HL-60 (cell line): ENCODE measurements at regions not wholly inside any gene's neighbourhood (a gene's known extent, or its start where the extent isn't known, plus 50 kb on each side); places are given as distances from the start of the nearest gene placed in this dataset.

Source experiments
- DNase-seq, 2 experiments: peaks; one replicate each; pipeline ENCODE4 v3.0.0-alpha.2; 2010 to 2020; ENCODE audit warnings: low read depth in 1 of 2, low spot score in 1 of 2
- H3K27ac ChIP-seq: fragments of 250-450 bp; sonication (Bioruptor Pico); replicated peaks from 2 replicates; pipeline ENCODE4 v1.5.1; 2020; ENCODE audit warnings: mild to moderate bottlenecking, moderate library complexity
- H3K27me3 ChIP-seq: fragments of 250-450 bp; sonication (Bioruptor Pico); 2 replicates; pipeline ENCODE4 v1.5.1; 2021; ENCODE audit warnings: mild to moderate bottlenecking, moderate library complexity; ENCODE audit not compliant: insufficient read depth, poor library complexity, severe bottlenecking
- H3K4me3 ChIP-seq: replicated peaks from 2 replicates; pipeline ENCODE4 v1.5.1; 2011; ENCODE audit warnings: mild to moderate bottlenecking, control low read depth, low read length; ENCODE audit not compliant: insufficient read depth
- CTCF ChIP-seq: IDR thresholded peaks from one replicate; pipeline ENCODE4 v1.5.1; 2011; ENCODE audit warnings: low read length, control low read depth, inconsistent platforms; ENCODE audit not compliant: insufficient read depth
- GABPA ChIP-seq: IDR thresholded peaks from 2 replicates; pipeline ENCODE4 v1.6.1; 2012; ENCODE audit warnings: low read depth
- POLR2AphosphoS5 ChIP-seq: IDR thresholded peaks from 2 replicates; pipeline ENCODE4 v1.6.1; 2012; ENCODE audit warnings: low read depth
- REST ChIP-seq: IDR thresholded peaks from 2 replicates; pipeline ENCODE4 v1.6.1; 2012; ENCODE audit warnings: low read depth; ENCODE audit not compliant: insufficient replicate concordance
- SPI1 ChIP-seq: IDR thresholded peaks from 2 replicates; pipeline ENCODE4 v1.6.1; 2012; ENCODE audit warnings: low read depth, mild to moderate bottlenecking, borderline replicate concordance

DNA sequence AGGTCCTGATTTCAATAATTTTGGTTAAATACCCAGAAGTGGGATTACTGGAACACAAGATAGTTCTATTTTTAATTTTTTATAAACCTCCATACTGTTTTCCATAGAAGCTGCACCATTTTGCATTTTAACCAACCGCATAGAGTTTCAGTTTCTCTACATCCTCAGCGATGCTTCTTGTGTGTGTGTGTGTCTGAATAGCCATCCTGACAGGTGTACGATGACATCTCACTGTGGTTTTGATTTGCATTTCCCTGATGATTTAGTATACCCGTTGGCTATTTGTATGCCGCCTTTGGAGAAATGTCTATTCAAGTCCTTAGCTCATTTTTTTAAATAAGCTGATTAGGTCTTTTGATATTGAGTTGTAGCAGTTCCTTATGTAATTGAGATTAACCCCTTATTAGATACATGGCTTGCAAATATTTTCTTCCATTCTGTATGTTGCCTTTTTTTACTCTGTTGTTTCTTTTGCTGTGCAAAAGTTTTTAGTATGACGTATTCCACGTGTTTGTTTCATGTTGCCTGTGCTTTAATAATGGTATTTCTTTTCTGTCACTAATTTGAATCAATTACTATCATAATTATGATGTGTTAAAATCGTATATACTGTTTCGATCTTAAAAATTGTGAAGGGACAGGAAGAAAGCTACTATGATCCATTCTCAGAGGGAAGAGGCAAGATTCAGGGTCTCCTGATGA lies 227.2 kb upstream of the MON1B start:
- Histone ChIP-seq H3K27me3 (no peaks in the 10 kb centered on the region), H3K4me3 (no peak overlapping the region), H3K27ac (no peak overlapping the region)
- no peak for TF ChIP-seq CTCF
- TF ChIP-seq POLR2AphosphoS5: no peak
- no peak for TF ChIP-seq REST
- TF ChIP-seq SPI1: no peak
- no peak for TF ChIP-seq GABPA
- no peak for DNase-seq

- no peak overlapping the region for H3K4me3 ChIP-seq
- TF ChIP-seq REST: no peak
- no peaks in the 10 kb centered on the region for H3K27me3 ChIP-seq
- DNase-seq: no peak
- no peak overlapping the region for H3K27ac ChIP-seq
Measured at GRCh38 chr16:76964464-76965154, 226.4 kb upstream of the MON1B start.

DNA sequence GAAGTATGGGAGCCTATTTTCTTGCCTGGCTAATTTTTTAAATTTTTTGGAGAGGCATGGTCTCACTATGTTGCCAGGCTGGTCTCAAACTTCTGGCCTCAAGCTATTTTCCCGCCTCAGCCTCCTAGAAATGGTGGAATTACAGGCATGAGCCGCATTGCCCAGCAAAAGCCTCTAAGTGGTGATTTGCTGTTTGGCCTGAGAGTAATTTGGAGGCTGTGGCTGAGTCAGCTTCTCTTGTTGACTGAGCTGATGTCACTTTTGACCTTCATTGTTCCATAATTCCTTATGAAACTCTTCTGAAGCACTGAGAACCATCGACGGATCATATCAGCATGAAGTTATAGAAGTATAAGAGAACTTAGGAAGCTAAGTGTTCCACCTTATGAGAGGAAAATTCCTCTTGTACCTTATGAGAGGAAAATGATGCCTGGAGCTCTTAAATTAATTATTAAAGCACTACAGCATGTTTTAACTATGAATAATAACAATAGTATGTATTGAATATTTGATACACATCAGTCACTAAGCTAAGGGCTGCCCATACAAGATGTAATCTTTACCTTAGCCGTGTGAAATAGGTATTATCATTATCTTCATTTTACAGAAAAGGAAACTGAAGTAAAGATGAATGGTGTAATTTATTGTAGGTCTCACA lies 220.8 kb upstream of the MON1B start:
- Histone ChIP-seq H3K27me3 (no peaks in the 10 kb centered on the region), H3K4me3 (no peak overlapping the region), H3K27ac (no peak overlapping the region)
- DNase-seq: no peak
- no peak for TF ChIP-seq SPI1
- TF ChIP-seq CTCF: no peak
- TF ChIP-seq POLR2AphosphoS5: no peak
- no peak for TF ChIP-seq GABPA
- no peak for TF ChIP-seq REST
